ENCODE measurements at regions not wholly inside any gene's neighbourhood (a gene's known extent, or its start where the extent isn't known, plus 50 kb on each side); places are given as distances from the start of the nearest gene placed in this dataset.

DNA sequence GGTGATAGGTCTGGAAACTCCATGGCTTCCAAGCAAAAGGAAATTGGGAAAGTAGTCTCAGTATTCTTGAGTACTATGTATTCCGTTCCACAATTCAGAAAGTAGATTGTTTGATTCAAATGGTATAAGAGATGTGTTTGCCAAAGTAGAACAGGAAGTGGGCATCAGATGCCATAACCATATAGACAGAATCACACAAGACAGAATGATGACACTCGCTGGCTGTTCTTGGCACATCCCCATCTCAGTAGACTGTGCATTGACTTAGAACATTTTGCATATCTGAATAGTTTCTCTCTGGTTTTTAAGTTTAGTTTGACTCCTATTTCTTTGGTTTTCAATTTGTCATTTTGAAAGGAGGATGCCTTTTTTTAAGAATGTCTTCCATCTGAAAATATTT is 221.1 kb upstream of the RGS6 start:
- TF ChIP-seq POLR2AphosphoS5 (IDR thresholded peaks at IDR 0.05) (no peak), SMC3 (conservative IDR thresholded peaks at IDR 0.05; ENCODE audit: poor library complexity) (no peak), EP300 (conservative IDR thresholded peaks at IDR 0.05; ENCODE audit: poor library complexity, severe bottlenecking) (no peak), EZH2 (IDR thresholded peaks at IDR 0.05; ENCODE audit: borderline replicate concordance, insufficient read depth, low read length, poor library complexity, severe bottlenecking) (no peak), TAF1 (IDR thresholded peaks at IDR 0.05; ENCODE audit: low read depth) (no peak)
- TF ChIP-seq, protein P1, sequence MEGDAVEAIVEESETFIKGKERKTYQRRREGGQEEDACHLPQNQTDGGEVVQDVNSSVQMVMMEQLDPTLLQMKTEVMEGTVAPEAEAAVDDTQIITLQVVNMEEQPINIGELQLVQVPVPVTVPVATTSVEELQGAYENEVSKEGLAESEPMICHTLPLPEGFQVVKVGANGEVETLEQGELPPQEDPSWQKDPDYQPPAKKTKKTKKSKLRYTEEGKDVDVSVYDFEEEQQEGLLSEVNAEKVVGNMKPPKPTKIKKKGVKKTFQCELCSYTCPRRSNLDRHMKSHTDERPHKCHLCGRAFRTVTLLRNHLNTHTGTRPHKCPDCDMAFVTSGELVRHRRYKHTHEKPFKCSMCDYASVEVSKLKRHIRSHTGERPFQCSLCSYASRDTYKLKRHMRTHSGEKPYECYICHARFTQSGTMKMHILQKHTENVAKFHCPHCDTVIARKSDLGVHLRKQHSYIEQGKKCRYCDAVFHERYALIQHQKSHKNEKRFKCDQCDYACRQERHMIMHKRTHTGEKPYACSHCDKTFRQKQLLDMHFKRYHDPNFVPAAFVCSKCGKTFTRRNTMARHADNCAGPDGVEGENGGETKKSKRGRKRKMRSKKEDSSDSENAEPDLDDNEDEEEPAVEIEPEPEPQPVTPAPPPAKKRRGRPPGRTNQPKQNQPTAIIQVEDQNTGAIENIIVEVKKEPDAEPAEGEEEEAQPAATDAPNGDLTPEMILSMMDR (IDR thresholded peaks at IDR 0.05; ENCODE audit: poor library complexity, severe bottlenecking), result no peak
- TF ChIP-seq, protein P2, sequence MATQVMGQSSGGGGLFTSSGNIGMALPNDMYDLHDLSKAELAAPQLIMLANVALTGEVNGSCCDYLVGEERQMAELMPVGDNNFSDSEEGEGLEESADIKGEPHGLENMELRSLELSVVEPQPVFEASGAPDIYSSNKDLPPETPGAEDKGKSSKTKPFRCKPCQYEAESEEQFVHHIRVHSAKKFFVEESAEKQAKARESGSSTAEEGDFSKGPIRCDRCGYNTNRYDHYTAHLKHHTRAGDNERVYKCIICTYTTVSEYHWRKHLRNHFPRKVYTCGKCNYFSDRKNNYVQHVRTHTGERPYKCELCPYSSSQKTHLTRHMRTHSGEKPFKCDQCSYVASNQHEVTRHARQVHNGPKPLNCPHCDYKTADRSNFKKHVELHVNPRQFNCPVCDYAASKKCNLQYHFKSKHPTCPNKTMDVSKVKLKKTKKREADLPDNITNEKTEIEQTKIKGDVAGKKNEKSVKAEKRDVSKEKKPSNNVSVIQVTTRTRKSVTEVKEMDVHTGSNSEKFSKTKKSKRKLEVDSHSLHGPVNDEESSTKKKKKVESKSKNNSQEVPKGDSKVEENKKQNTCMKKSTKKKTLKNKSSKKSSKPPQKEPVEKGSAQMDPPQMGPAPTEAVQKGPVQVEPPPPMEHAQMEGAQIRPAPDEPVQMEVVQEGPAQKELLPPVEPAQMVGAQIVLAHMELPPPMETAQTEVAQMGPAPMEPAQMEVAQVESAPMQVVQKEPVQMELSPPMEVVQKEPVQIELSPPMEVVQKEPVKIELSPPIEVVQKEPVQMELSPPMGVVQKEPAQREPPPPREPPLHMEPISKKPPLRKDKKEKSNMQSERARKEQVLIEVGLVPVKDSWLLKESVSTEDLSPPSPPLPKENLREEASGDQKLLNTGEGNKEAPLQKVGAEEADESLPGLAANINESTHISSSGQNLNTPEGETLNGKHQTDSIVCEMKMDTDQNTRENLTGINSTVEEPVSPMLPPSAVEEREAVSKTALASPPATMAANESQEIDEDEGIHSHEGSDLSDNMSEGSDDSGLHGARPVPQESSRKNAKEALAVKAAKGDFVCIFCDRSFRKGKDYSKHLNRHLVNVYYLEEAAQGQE (IDR thresholded peaks at IDR 0.05; ENCODE audit: borderline replicate concordance), result no peak
